IMR-90 (cell line): ENCODE measurements at regions not wholly inside any gene's neighbourhood (a gene's known extent, or its start where the extent isn't known, plus 50 kb on each side); places are given as distances from the start of the nearest gene placed in this dataset.

Experiments
- ATAC-seq: fragments of 200-7000 bp; cut with Tn5 transposase; 2 replicates; pipeline ENCODE4 v1.9.1; 2020; ENCODE audit warnings: low read depth, mild to moderate bottlenecking, moderate library complexity
- BruUV-seq: library from RNA; stranded (reverse); fragments of 400-500 nt; replicated peaks from 2 replicates; lab custom pipeline; 2021; lab: Mats Ljungman, UMichigan
- CTCF ChIA-PET: fragments of 300-600 bp; formaldehyde crosslinking; extraction: SDS; loops from one replicate; lab custom pipeline; 2021; ENCODE audit warnings: antibody characterized with exemption; lab: Yijun Ruan, JAX
- POLR2A ChIA-PET: fragments of 300-600 bp; sonication (Branson Sonifier 250); formaldehyde crosslinking; loops from one replicate; lab custom pipeline; 2022; ENCODE audit warnings: antibody characterized with exemption; ENCODE audit not compliant: unreplicated experiment; lab: Charles Lee
- DNase-seq: peaks from one replicate; pipeline ENCODE4 v3.0.0; 2013
- H2AFZ ChIP-seq: replicated peaks from 2 replicates; pipeline ENCODE3; 2013; ENCODE audit warnings: low read length, mild to moderate bottlenecking; ENCODE audit not compliant: poor library complexity
- H2AK5ac ChIP-seq: 2 replicates; pipeline ENCODE4 v1.6.1; 2013; ENCODE audit warnings: low read depth, low read length, inconsistent platforms
- H2AK9ac ChIP-seq: replicated peaks from 2 replicates; pipeline ENCODE3; 2013; ENCODE audit warnings: mild to moderate bottlenecking, low read depth, low read length, moderate library complexity; ENCODE audit not compliant: poor library complexity
- H2BK120ac ChIP-seq: 2 replicates; pipeline ENCODE4 v1.6.1; 2013; ENCODE audit warnings: low read depth, low read length, inconsistent platforms
- H2BK15ac ChIP-seq: 3 replicates; pipeline ENCODE4 v1.6.1; 2013; ENCODE audit warnings: low read depth, low read length, inconsistent platforms
- H2BK20ac ChIP-seq: 2 replicates; pipeline ENCODE4 v1.6.1; 2013; ENCODE audit warnings: low read depth, mild to moderate bottlenecking, inconsistent platforms, low read length, moderate library complexity
- H2BK5ac ChIP-seq: 2 replicates; pipeline ENCODE4 v1.6.1; 2013; ENCODE audit warnings: mild to moderate bottlenecking, low read depth, low read length, inconsistent platforms; ENCODE audit not compliant: poor library complexity, severe bottlenecking
- H3K14ac ChIP-seq: replicated peaks from 2 replicates; pipeline ENCODE4 v1.6.1; 2013; ENCODE audit warnings: low read depth, low read length, inconsistent platforms
- H3K18ac ChIP-seq: 2 replicates; pipeline ENCODE4 v1.6.1; 2013; ENCODE audit warnings: low read depth, low read length, control low read depth
- H3K23ac ChIP-seq: 2 replicates; pipeline ENCODE4 v1.6.1; 2013; ENCODE audit warnings: low read depth, low read length, inconsistent platforms
- H3K27ac ChIP-seq: 2 replicates; pipeline ENCODE4 v1.5.1; 2013; ENCODE audit warnings: mild to moderate bottlenecking, control low read depth, low read length; ENCODE audit not compliant: insufficient read depth
- H3K27me3 ChIP-seq: 2 replicates; pipeline ENCODE4 v1.6.1; 2013; ENCODE audit warnings: low read length; ENCODE audit not compliant: control insufficient read depth, insufficient read depth
- H3K36me3 ChIP-seq: 2 replicates; pipeline ENCODE4 v1.6.1; 2013; ENCODE audit warnings: low read length, mixed read lengths; ENCODE audit not compliant: control insufficient read depth, insufficient read depth
- H3K4ac ChIP-seq: 2 replicates; pipeline ENCODE4 v1.6.1; 2013; ENCODE audit warnings: low read depth, low read length, inconsistent platforms
- H3K4me1 ChIP-seq: 2 replicates; pipeline ENCODE4 v1.6.1; 2013; ENCODE audit warnings: low read length, mixed read lengths; ENCODE audit not compliant: control insufficient read depth, insufficient read depth
- H3K4me2 ChIP-seq: 2 replicates; pipeline ENCODE4 v1.6.1; 2013; ENCODE audit warnings: low read depth, mild to moderate bottlenecking, control low read depth, low read length, moderate library complexity
- H3K4me3 ChIP-seq: 2 replicates; pipeline ENCODE4 v1.5.1; 2013; ENCODE audit warnings: low read depth, mild to moderate bottlenecking, control low read depth, low read length, moderate library complexity; ENCODE audit not compliant: insufficient read depth
- H3K56ac ChIP-seq: 2 replicates; pipeline ENCODE4 v1.6.1; 2013; ENCODE audit warnings: low read length, inconsistent platforms; ENCODE audit not compliant: insufficient read depth; ENCODE audit errors: extremely low read depth
- H3K79me1 ChIP-seq, 2 experiments: 2 replicates each; pipeline ENCODE4 v1.6.1; 2013; ENCODE audit warnings: low read length in 2 of 2, inconsistent platforms in 1 of 2, low read depth in 1 of 2
- H3K9ac ChIP-seq: 2 replicates; pipeline ENCODE4 v1.6.1; 2013; ENCODE audit warnings: low read depth, low read length, control low read depth
- H3K9me1 ChIP-seq: 2 replicates; pipeline ENCODE4 v1.6.1; 2013; ENCODE audit warnings: low read length, inconsistent platforms; ENCODE audit not compliant: insufficient read depth
- H3K9me3 ChIP-seq: 2 replicates; pipeline ENCODE4 v1.6.1; 2013; ENCODE audit warnings: low read length; ENCODE audit not compliant: control insufficient read depth, insufficient read depth
- H4K20me1 ChIP-seq: 2 replicates; pipeline ENCODE4 v1.6.1; 2013; ENCODE audit warnings: low read length, inconsistent platforms; ENCODE audit not compliant: insufficient read depth
- H4K5ac ChIP-seq: 2 replicates; pipeline ENCODE4 v1.6.1; 2013; ENCODE audit warnings: mild to moderate bottlenecking, low read depth, low read length, control low read depth
- H4K8ac ChIP-seq, 2 experiments: 2 replicates each; pipeline ENCODE4 v1.6.1; 2013; ENCODE audit warnings: low read depth in 2 of 2, low read length in 2 of 2, control low read depth in 1 of 2, inconsistent platforms in 1 of 2
- H4K91ac ChIP-seq: 2 replicates; pipeline ENCODE4 v1.6.1; 2013; ENCODE audit warnings: low read depth, low read length, inconsistent platforms; ENCODE audit not compliant: insufficient read depth
- BHLHE40 ChIP-seq: fragments of 150-350 bp; IDR thresholded peaks from 2 replicates; pipeline ENCODE4 v1.6.1; 2016; ENCODE audit warnings: mild to moderate bottlenecking, low read depth, low read length
- CEBPB ChIP-seq: IDR thresholded peaks from 2 replicates; pipeline ENCODE4 v1.6.1; 2012; ENCODE audit warnings: low read depth, low read length, improper control_type of control experiment
- CHD1 ChIP-seq: IDR thresholded peaks from 2 replicates; pipeline ENCODE4 v1.6.1; 2012; ENCODE audit warnings: low read depth, low read length, improper control_type of control experiment
- CTCF ChIP-seq: conservative IDR thresholded peaks from 2 replicates; pipeline ENCODE4 v1.5.1; 2012; ENCODE audit warnings: mild to moderate bottlenecking, low read depth, low read length, improper control_type of control experiment
- FOS ChIP-seq: fragments of 150-350 bp; IDR thresholded peaks from 2 replicates; pipeline ENCODE4 v1.6.1; 2016; ENCODE audit warnings: low read depth, low read length
- MAFK ChIP-seq: IDR thresholded peaks from 2 replicates; pipeline ENCODE4 v1.6.1; 2012; ENCODE audit warnings: low read depth, low read length, improper control_type of control experiment
- MAZ ChIP-seq: IDR thresholded peaks from 2 replicates; pipeline ENCODE4 v1.6.1; 2012; ENCODE audit warnings: low read depth, mild to moderate bottlenecking, low read length, improper control_type of control experiment, moderate library complexity, borderline replicate concordance
- POLR2A ChIP-seq: IDR thresholded peaks from 2 replicates; pipeline ENCODE4 v1.6.1; 2012; ENCODE audit warnings: mild to moderate bottlenecking, low read depth, low read length
- RAD21 ChIP-seq: IDR thresholded peaks from 2 replicates; pipeline ENCODE4 v1.6.1; 2012; ENCODE audit warnings: low read length, improper control_type of control experiment
- RFX5 ChIP-seq: IDR thresholded peaks from 2 replicates; pipeline ENCODE4 v1.8.0; 2012; ENCODE audit warnings: low read depth, mild to moderate bottlenecking, low read length, moderate library complexity
- SMC3 ChIP-seq: fragments of 150-350 bp; IDR thresholded peaks from 2 replicates; pipeline ENCODE4 v1.6.1; 2016; ENCODE audit warnings: low read depth, mild to moderate bottlenecking, antibody characterized with exemption, low read length, moderate library complexity
- USF2 ChIP-seq: fragments of 150-350 bp; IDR thresholded peaks from 2 replicates; pipeline ENCODE4 v1.6.1; 2017; ENCODE audit warnings: mild to moderate bottlenecking, antibody characterized with exemption, low read length, low read depth
- WGBS, 2 experiments: methylation state at CpG; one replicate each; pipeline versions ENCODE4 v1.1.5 to v1.1.7; 2013; ENCODE audit warnings: missing lambda C conversion rate in 2 of 2; ENCODE audit not compliant: insufficient read length in 1 of 2; ENCODE audit errors: extremely low coverage in 2 of 2; 5-methylcytosine and 5-hydroxymethylcytosine counted together
- dilution Hi-C: fragments of 300-500 bp; cut with HindIII; formaldehyde crosslinking; loops from one replicate; pipeline ENCODE4 v1.14.3; 2018; ENCODE audit warnings: low sequenced_read_pairs; ENCODE audit not compliant: unreplicated experiment
- in situ Hi-C: fragments of 300-500 bp; cut with MboI; formaldehyde crosslinking; loops from 3 replicates; pipeline ENCODE4 v1.14.3; 2019; ENCODE audit warnings: low sequenced_read_pairs, inconsistent platforms, mixed read lengths
- intact Hi-C: fragments of 100-400 bp; cut with micrococcal nuclease; formaldehyde crosslinking; loops from 2 replicates; pipeline ENCODE4 v1.10.0; 2022
- TF ChIP-seq, protein P1 (sequence below): fragments of 150-350 bp; IDR thresholded peaks from 2 replicates; pipeline ENCODE4 v1.6.1; 2016; ENCODE audit warnings: low read depth, mild to moderate bottlenecking, low read length, moderate library complexity, borderline replicate concordance

DNA sequence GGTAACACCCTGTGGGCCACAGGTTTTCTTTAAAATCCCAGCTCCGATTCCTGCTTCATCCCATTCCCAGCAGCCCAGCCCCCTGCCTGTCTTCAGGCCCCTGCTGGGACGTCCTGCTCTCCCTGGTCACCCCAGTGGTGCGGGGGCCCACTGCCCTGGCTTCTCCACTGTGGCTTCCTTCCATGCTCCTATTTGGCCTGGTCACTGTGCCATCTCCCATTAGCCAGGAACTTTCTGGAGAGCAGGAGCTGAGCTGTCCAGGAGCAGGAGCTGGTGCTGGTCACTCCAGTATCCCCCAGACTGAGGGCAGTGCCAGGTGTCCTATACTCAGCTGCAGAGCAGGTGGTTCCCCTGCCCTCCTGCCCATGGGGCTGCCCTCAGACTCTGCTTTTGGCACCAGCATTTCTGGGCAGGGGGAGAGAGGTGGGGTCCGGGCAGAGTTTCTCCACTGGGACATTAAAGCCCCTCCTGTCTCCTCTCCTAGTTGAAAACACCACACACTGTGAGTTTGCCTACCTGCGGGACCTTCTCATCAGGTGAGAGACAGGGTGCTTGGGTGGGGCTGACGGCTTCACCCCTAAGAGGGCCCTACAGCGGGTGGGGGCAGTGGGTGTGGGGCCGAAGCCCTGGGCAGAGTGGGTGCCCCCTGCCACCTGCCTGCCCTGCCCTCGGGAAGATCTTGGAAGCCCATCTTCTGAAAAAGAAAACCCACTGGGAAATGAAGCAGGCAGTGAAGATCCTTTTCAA is 356.2 kb downstream of the SEC14L1 start:
- H3K18ac ChIP-seq = no peak overlapping the region
- H2BK15ac ChIP-seq = no peak overlapping the region
- H2AK9ac ChIP-seq = no peak overlapping the region
- H2BK20ac ChIP-seq = no peak overlapping the region
- peaks cover 3% of the 10 kb centered on the region; the same call in 1 of the 2 replicates for H3K4me1 ChIP-seq
- no peaks in the 10 kb centered on the region for H3K9me1 ChIP-seq
- ATAC-seq = no peak
- CTCF ChIA-PET = no interaction called here
- WGBS, 2 experiments = 76% methylated on average over 3 of the region's 9 CpGs; no CpG with 5 or more reads in 1 of the 2 experiments
- dilution Hi-C loops (no loop called here), intact Hi-C loops (no loop called here), in situ Hi-C loops (loop anchor here (5.0 kb wide), 1 partner anchor 170 kb away; no protein-coding TSS in a partner anchor)
- H3K4ac ChIP-seq = no peak overlapping the region
- H2BK120ac ChIP-seq = no peak overlapping the region
- no peak overlapping the region for H4K8ac ChIP-seq
- H3K4me2 ChIP-seq = no peak overlapping the region
- H3K4me3 ChIP-seq = no peak overlapping the region
- H3K36me3 ChIP-seq = peaks cover 82% of the 10 kb centered on the region
- TF ChIP-seq CEBPB = no peak
- no peak for TF ChIP-seq CHD1
- TF ChIP-seq, protein P1, sequence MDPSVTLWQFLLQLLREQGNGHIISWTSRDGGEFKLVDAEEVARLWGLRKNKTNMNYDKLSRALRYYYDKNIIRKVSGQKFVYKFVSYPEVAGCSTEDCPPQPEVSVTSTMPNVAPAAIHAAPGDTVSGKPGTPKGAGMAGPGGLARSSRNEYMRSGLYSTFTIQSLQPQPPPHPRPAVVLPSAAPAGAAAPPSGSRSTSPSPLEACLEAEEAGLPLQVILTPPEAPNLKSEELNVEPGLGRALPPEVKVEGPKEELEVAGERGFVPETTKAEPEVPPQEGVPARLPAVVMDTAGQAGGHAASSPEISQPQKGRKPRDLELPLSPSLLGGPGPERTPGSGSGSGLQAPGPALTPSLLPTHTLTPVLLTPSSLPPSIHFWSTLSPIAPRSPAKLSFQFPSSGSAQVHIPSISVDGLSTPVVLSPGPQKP = no peak
- TF ChIP-seq USF2 = no peak
- TF ChIP-seq BHLHE40 = no peak
- no peak for TF ChIP-seq MAZ
- TF ChIP-seq FOS = no peak
- no peak for TF ChIP-seq CTCF
- no peak for TF ChIP-seq SMC3
- no peak for TF ChIP-seq POLR2A
- TF ChIP-seq RFX5 = no peak
- TF ChIP-seq RAD21 = no peak
- TF ChIP-seq MAFK = no peak
- H2AFZ ChIP-seq = no peak overlapping the region
- no peak overlapping the region for H3K23ac ChIP-seq
- no peak overlapping the region for H4K5ac ChIP-seq
- no peak overlapping the region for H3K14ac ChIP-seq
- H3K9me3 ChIP-seq = no peaks in the 10 kb centered on the region
- peaks cover 0 to 45% of the 10 kb centered on the region in 2 experiments; a peak in 2 of 4 replicates for H3K79me1 ChIP-seq
- no peak overlapping the region for H3K9ac ChIP-seq
- no peak overlapping the region for H2AK5ac ChIP-seq
- POLR2A ChIA-PET = no interaction called here
- H4K91ac ChIP-seq = no peak overlapping the region
- no peak overlapping the region for H2BK5ac ChIP-seq
- no peak overlapping the region for H3K56ac ChIP-seq
- no peaks in the 10 kb centered on the region for H3K27me3 ChIP-seq
- H3K27ac ChIP-seq = no peak overlapping the region
- H4K20me1 ChIP-seq = peaks cover 40% of the 10 kb centered on the region
- no TSS peak for BruUV-seq
- no peak for DNase-seq
